ENCODE measurements at regions not wholly inside any gene's neighbourhood (a gene's known extent, or its start where the extent isn't known, plus 50 kb on each side); places are given as distances from the start of the nearest gene placed in this dataset.
"Not testable (repeated sequence)": the region's sequence is repeated elsewhere in the genome, so short reads cannot be mapped to it uniquely, and the experiment has no call there.

- peaks cover 3% of the 10 kb centered on the region for H3K27me3 Mint-ChIP-seq
- H3K9me3 Mint-ChIP-seq: peaks cover 3% of the 10 kb centered on the region
- ATAC-seq (replicated peaks): no peak
- no peak overlapping the region for H3K27ac Mint-ChIP-seq
- H3K36me3 Mint-ChIP-seq (ENCODE audit: low read depth): no peaks in the 10 kb centered on the region
- no peaks in the 10 kb centered on the region for H3K4me1 Mint-ChIP-seq
- no peak overlapping the region for H3K4me3 Mint-ChIP-seq
Measured at GRCh38 chr2:173502296-173502695, 147.6 kb downstream of the CDCA7 start.

DNA sequence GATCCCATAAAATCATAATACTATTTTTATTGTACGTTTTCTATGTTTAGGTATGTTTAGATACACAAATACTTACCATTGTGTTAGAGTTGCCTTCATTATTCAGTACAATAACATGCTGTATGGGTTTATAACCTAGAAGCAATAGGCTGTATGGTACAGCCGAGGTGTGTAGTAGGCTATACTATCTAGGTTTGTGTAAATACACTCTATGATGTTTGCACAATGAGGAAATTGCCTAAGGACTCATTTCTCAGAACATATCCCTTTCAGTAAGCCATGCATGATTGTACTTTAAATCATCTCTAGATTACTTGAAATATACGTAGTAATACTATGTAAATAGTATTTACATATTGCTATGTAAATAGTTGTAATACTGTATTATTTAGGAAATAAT is 156.7 kb downstream of the CDCA7 start:
- H3K4me1 Mint-ChIP-seq: no peaks in the 10 kb centered on the region
- no peaks in the 10 kb centered on the region for H3K36me3 Mint-ChIP-seq (ENCODE audit: low read depth)
- no peak overlapping the region for H3K27ac Mint-ChIP-seq
- H3K27me3 Mint-ChIP-seq: peaks cover 31% of the 10 kb centered on the region
- no peaks in the 10 kb centered on the region for H3K9me3 Mint-ChIP-seq
- no peak overlapping the region for H3K4me3 Mint-ChIP-seq
- ATAC-seq (replicated peaks): no peak

- Mint-ChIP-seq H3K27ac (no peak overlapping the region), H3K4me1 (no peaks in the 10 kb centered on the region), H3K27me3 (peaks cover 31% of the 10 kb centered on the region), H3K4me3 (no peak overlapping the region), H3K36me3 (ENCODE audit: low read depth) (no peaks in the 10 kb centered on the region), H3K9me3 (no peaks in the 10 kb centered on the region)
- no peak for ATAC-seq (replicated peaks)
Measured at GRCh38 chr2:173511942-173512341, 157.3 kb downstream of the CDCA7 start.

GRCh38 chr2:173513107-173513727 is 158.5 kb downstream of the CDCA7 start:
- H3K27ac Mint-ChIP-seq: no peak overlapping the region
- H3K36me3 Mint-ChIP-seq (ENCODE audit: low read depth): no peaks in the 10 kb centered on the region
- peaks cover 23% of the 10 kb centered on the region for H3K27me3 Mint-ChIP-seq
- H3K9me3 Mint-ChIP-seq: no peaks in the 10 kb centered on the region
- H3K4me3 Mint-ChIP-seq: no peak overlapping the region
- ATAC-seq (replicated peaks): no peak
- H3K4me1 Mint-ChIP-seq: no peaks in the 10 kb centered on the region

DNA sequence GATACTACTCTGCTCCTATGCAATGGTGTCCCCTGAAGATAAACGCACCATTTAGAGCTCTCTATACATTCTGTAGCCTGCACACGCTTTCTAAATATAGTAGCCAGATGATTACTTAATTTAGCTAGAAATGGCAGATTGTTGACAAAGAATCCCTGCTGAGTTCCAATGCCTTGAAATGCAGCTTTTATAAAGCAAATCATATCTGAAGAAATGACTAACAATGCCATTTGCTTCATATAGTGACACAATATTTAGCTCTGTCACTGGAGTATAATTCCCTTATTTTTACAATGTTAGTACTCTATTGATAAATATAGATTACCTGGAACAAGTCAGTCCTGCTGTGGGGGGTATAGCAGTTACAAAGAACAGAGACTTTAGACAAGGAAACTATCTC is 166.2 kb downstream of the CDCA7 start:
- Mint-ChIP-seq H3K4me3 (no peak overlapping the region), H3K9me3 (peaks cover 5% of the 10 kb centered on the region), H3K27me3 (peaks cover 13% of the 10 kb centered on the region), H3K4me1 (no peaks in the 10 kb centered on the region), H3K36me3 (ENCODE audit: low read depth) (no peaks in the 10 kb centered on the region), H3K27ac (no peak overlapping the region)
- no peak for ATAC-seq (replicated peaks)

DNA sequence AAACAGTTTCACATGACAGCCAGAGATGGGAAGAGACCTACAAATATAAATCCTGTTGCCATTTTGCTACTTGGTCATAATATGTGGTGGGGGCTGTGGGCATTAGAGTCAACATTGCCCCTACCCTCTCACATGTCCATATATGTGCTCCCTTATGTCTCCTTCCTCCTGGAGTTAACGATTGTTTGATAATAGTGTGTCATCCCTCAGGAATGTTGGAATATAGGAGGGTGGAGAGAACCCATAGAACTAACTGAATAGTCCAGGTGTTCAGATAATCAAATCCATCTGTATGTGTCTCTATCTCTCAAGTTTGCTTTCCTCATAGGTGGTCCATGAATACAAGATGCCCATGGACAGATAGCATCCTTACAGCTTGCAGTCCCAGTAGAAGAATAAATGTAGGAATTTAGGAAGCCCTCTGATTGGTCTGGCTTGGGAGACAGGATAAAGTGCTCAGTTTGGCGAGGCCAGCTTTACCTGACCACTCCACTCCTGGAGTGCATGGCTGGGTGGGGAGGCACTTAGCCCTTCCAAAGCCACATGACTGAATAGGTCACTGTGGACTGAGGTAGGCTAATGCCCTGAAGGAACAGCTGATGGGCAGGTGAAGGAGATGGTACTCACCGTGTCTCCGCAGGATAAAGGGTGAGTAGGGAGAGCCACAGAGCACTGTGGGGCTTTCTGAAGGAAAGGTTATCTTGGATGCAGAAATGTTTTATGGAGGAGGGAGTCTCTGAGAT is 166.9 kb downstream of the CDCA7 start:
- H3K4me1 Mint-ChIP-seq: no peaks in the 10 kb centered on the region
- no peak overlapping the region for H3K4me3 Mint-ChIP-seq
- H3K9me3 Mint-ChIP-seq: peaks cover 5% of the 10 kb centered on the region
- no peak for ATAC-seq (replicated peaks)
- H3K36me3 Mint-ChIP-seq (ENCODE audit: low read depth): no peaks in the 10 kb centered on the region
- peaks cover 13% of the 10 kb centered on the region for H3K27me3 Mint-ChIP-seq
- H3K27ac Mint-ChIP-seq: no peak overlapping the region

- Mint-ChIP-seq H3K36me3 (ENCODE audit: low read depth) (no peaks in the 10 kb centered on the region), H3K27ac (no peak overlapping the region), H3K27me3 (peaks cover 13% of the 10 kb centered on the region), H3K4me3 (no peak overlapping the region), H3K9me3 (peaks cover 4% of the 10 kb centered on the region), H3K4me1 (no peaks in the 10 kb centered on the region)
- ATAC-seq (replicated peaks): no peak
Measured at GRCh38 chr2:173523497-173523896, 168.8 kb downstream of the CDCA7 start.

- H3K4me3 Mint-ChIP-seq: no peak overlapping the region
- no peak overlapping the region for H3K27ac Mint-ChIP-seq
- H3K36me3 Mint-ChIP-seq (ENCODE audit: low read depth): no peaks in the 10 kb centered on the region
- no peaks in the 10 kb centered on the region for H3K9me3 Mint-ChIP-seq
- ATAC-seq (replicated peaks): no peak
- no peaks in the 10 kb centered on the region for H3K4me1 Mint-ChIP-seq
- H3K27me3 Mint-ChIP-seq: peaks cover 10% of the 10 kb centered on the region
Measured at GRCh38 chr2:173524256-173524955, 169.7 kb downstream of the CDCA7 start.

DNA sequence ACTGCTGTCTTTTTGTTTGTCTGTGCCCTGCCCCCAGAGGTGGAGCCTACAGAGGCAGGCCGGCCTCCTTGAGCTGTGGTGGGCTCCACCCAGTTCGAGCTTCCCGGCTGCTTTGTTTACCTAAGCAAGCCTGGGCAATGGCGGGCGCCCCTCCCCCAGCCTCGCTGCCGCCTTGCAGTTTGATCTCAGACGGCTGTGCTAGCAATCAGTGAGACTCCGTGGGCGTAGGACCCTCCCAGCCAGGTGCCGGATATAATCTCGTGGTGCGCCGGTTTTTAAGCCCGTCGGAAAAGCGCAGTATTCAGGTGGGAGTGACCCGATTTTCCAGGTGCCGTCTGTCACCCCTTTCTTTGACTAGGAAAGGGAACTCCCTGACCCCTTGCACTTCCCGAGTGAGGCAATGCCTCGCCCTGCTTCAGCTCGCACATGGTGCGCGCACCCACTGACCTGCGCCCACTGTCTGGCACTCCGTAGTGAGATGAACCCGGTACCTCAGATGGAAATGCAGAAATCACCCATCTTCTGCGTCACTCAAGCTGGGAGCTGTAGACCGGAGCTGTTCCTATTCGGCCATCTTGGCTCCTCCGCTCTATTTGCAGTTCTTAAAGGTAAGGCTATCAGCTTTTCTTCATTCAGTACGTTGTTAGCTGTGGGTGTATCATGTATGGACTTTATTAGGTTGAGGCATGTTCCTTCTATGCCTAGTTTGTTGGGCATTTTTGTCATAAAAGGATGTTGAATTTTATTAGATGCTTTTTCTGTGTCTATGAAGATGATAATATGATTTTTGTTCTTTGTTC is 178.3 kb downstream of the CDCA7 start:
- H3K4me1 Mint-ChIP-seq; H3K36me3 Mint-ChIP-seq (ENCODE audit: low read depth); H3K4me3 Mint-ChIP-seq; H3K9me3 Mint-ChIP-seq; H3K27ac Mint-ChIP-seq; ATAC-seq (replicated peaks): not testable (repeated sequence)
- peaks cover 24% of the 10 kb centered on the region for H3K27me3 Mint-ChIP-seq

- Mint-ChIP-seq H3K4me1 (no peaks in the 10 kb centered on the region), H3K4me3 (no peak overlapping the region), H3K9me3 (peaks cover 8% of the 10 kb centered on the region), H3K27ac (no peak overlapping the region), H3K36me3 (ENCODE audit: low read depth) (no peaks in the 10 kb centered on the region), H3K27me3 (peaks cover 36% of the 10 kb centered on the region)
- no peak for ATAC-seq (replicated peaks)
Measured at GRCh38 chr2:173537694-173538093, 183.0 kb downstream of the CDCA7 start.

GRCh38 chr2:173539615-173540014 is 184.9 kb downstream of the CDCA7 start:
- Mint-ChIP-seq H3K4me3 (no peak overlapping the region), H3K36me3 (ENCODE audit: low read depth) (no peaks in the 10 kb centered on the region), H3K4me1 (no peaks in the 10 kb centered on the region), H3K9me3 (peaks cover 1% of the 10 kb centered on the region), H3K27me3 (peaks cover 29% of the 10 kb centered on the region), H3K27ac (no peak overlapping the region)
- no peak for ATAC-seq (replicated peaks)

DNA sequence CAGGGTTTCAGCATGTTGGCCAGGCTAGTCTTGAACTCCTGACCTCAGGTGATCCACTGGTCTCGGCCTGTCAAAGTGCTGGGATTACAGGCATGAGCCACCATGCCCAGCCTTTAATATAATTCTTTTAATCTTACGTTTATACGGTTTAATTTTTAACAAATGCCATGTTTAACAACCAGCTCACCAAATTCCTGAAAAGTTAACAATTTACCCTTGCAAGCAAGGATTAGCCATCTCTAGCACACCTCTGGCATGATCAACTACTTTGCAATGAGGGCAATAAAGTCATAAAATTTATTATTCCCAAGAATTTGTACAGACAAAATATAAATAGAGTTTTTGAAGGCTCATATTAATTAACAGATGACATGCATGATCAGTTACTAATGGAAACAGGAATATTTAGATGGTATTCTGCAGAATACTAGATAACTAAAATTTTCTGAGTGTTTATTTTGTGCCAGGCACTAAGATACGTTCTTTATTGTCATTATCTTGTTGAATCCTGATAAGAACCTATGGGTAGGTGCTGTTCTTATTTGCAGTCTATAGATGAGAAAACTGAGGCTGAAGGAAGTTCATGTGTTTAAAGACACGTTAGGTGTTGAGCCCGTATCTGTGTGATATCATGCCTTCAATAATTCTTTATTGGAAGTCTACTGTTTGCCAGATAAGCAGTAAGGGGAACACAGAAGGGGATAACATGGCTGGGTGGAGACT is 190.1 kb downstream of the CDCA7 start:
- no peak for ATAC-seq (replicated peaks)
- Mint-ChIP-seq H3K27me3 (peaks cover 27% of the 10 kb centered on the region), H3K4me3 (no peak overlapping the region), H3K27ac (no peak overlapping the region), H3K4me1 (no peaks in the 10 kb centered on the region), H3K36me3 (ENCODE audit: low read depth) (no peaks in the 10 kb centered on the region), H3K9me3 (no peaks in the 10 kb centered on the region)

DNA sequence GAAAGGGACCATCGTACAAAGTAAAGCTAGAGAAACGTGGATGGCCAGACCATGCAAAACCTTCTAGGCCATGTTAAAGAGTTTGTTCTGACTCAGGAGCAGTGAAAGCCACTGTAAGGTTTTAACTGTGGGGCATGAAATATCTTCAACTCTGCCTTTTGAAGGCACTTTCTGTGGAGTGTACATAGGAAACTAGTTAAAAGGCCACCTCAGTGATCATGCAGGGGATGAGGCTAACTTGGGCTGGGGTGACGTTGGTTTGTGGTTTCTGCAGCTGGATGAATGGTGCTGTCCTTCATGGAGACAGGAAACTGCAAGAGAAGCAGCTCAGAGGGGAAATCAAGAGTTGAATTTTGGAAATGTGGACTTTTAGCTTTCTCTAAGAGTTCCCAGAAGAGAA is 190.7 kb downstream of the CDCA7 start:
- H3K4me1 Mint-ChIP-seq: no peaks in the 10 kb centered on the region
- ATAC-seq (replicated peaks): no peak

GRCh38 chr2:173547499-173547898 is 192.8 kb downstream of the CDCA7 start:
- Mint-ChIP-seq H3K27ac (no peak overlapping the region), H3K9me3 (peaks cover 4% of the 10 kb centered on the region), H3K27me3 (peaks cover 32% of the 10 kb centered on the region), H3K4me3 (no peak overlapping the region), H3K4me1 (no peaks in the 10 kb centered on the region), H3K36me3 (ENCODE audit: low read depth) (no peaks in the 10 kb centered on the region)
- ATAC-seq (replicated peaks): no peak

More for the DNA sequence above, 190.7 kb downstream of the CDCA7 start:
- peaks cover 24% of the 10 kb centered on the region for H3K27me3 Mint-ChIP-seq
- H3K9me3 Mint-ChIP-seq: no peaks in the 10 kb centered on the region
- H3K36me3 Mint-ChIP-seq (ENCODE audit: low read depth): no peaks in the 10 kb centered on the region
- no peak overlapping the region for H3K4me3 Mint-ChIP-seq
- no peak overlapping the region for H3K27ac Mint-ChIP-seq
